ENCODE measurements at regions not wholly inside any gene's neighbourhood (a gene's known extent, or its start where the extent isn't known, plus 50 kb on each side); places are given as distances from the start of the nearest gene placed in this dataset.

DNA sequence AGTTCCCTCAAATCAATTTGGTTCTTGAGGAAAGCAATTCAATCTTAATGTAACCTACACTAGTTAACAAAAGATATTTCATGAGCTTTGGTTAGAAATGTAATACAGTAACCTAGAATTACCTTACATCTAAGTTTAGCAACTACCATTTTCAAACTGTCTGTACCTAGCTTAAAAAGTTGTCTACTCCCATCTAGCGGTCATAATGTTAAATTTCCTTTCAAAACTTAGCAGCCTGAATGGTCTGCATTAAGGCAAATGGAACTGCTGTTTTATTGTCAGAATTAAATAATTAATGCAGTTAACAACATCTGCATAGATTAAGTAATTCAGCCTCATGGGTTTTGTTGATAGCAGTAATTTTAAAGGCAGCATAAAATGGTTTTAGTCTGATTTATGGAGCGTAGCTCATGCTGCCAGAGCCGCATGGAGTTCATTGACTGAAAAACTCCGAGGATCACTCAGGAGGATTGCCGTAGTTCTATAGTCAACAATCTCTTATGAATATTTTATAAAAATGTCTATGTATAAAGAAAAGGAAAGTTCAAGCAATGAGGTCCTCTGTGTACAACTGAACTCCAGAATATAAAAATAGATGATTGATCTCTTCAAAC lies 485.4 kb upstream of the MANEA start:
- H3K4me3 ChIP-seq (replicated peaks; ENCODE audit: low read depth, low read length) = no peak overlapping the region
- peak; percentile 57 for TF ChIP-seq CTCF (IDR thresholded peaks at IDR 0.05; ENCODE audit: low read length, missing control alignments)
- DNase-seq (ENCODE audit: low read depth) = peak; percentile 72

DNA sequence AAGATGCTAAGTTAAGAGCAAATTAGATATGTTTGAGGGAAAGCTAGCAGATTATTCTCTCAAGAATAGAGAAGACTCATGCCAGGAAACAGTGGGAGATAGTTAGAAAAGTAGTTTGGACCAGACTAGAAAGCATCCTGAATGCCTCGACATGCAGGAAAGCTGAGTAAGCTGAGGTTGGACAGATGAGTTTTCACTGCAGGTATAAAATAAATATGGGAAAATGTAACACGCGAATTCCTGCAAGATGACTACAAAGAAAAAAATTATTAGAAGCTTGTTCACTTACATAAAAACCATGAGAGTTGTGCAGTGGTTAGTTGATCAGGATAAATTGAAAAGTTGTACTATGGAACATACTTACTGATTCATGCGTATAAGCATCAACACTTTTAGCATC lies 484.2 kb upstream of the MANEA start:
- no peak for DNase-seq (ENCODE audit: low read depth)
- no peak overlapping the region for H3K4me3 ChIP-seq (replicated peaks; ENCODE audit: low read depth, low read length)
- no peak for TF ChIP-seq CTCF (IDR thresholded peaks at IDR 0.05; ENCODE audit: low read length, missing control alignments)

- no peak overlapping the region for H3K4me3 ChIP-seq (replicated peaks; ENCODE audit: low read depth, low read length)
- no peak for TF ChIP-seq CTCF (IDR thresholded peaks at IDR 0.05; ENCODE audit: low read length, missing control alignments)
- DNase-seq (ENCODE audit: low read depth) = peak; percentile 50
Observed at GRCh38 chr6:95094751-95095663, 482.3 kb upstream of the MANEA start.

GRCh38 chr6:95095855-95096254 lies 481.5 kb upstream of the MANEA start:
- no peak for TF ChIP-seq CTCF (IDR thresholded peaks at IDR 0.05; ENCODE audit: low read length, missing control alignments)
- H3K4me3 ChIP-seq (replicated peaks; ENCODE audit: low read depth, low read length) = no peak overlapping the region
- no peak for DNase-seq (ENCODE audit: low read depth)

DNA sequence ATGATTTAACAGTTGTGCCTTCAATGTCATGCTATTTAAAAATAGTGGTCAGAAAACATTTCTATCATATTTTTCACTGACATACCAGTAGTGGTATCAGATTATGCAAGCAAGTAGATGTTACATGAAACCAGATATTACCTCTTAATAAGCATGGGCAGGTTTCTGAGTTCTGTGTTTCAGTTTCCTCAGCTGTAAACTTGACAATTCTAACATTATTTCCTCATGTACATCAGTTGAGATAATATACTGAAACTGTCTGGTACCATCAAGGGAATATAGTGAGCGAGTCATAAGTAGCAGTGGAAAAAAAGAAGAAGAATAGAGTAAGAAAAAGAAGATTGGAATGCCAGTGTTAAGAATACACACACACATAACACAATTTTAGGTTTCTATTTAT lies 477.9 kb upstream of the MANEA start:
- no peak for DNase-seq (ENCODE audit: low read depth)
- H3K4me3 ChIP-seq (replicated peaks; ENCODE audit: low read depth, low read length) = no peak overlapping the region
- no peak for TF ChIP-seq CTCF (IDR thresholded peaks at IDR 0.05; ENCODE audit: low read length, missing control alignments)

DNA sequence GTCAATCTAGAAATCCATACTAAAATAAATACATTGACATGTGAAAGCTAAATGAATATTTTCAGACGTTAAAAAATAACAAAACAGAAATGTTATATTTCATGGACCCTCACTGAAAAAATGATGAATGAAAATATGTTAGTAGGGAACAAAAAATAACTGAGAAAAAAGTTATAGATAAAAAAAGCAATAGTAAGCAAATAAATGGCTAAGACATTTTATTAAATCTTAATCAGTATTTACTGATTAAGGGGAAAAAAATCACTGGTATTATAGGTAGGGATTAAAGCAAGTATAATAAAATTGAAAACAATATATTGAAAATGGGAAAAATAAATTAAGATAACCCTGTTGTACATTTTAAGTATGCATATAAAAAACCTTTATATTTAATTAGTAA lies 468.1 kb upstream of the MANEA start:
- no peak overlapping the region for H3K4me3 ChIP-seq (replicated peaks; ENCODE audit: low read depth, low read length)
- TF ChIP-seq CTCF (IDR thresholded peaks at IDR 0.05; ENCODE audit: low read length, missing control alignments) = no peak
- no peak for DNase-seq (ENCODE audit: low read depth)

Measured in fibroblast of pulmonary artery (primary cell).